A673 (cell line): ENCODE measurements at regions not wholly inside any gene's neighbourhood (a gene's known extent, or its start where the extent isn't known, plus 50 kb on each side); places are given as distances from the start of the nearest gene placed in this dataset.

ENCODE experiments used
- BruUV-seq: library from RNA; stranded (reverse); fragments of 400-500 nt; replicated peaks from 2 replicates; lab custom pipeline; 2021; lab: Mats Ljungman, UMichigan
- CTCF ChIA-PET: fragments of 300-600 bp; sonication (Branson Sonifier 250); formaldehyde crosslinking; loops from one replicate; lab custom pipeline; 2022; ENCODE audit warnings: antibody characterized with exemption; lab: Charles Lee
- POLR2A ChIA-PET: fragments of 300-600 bp; sonication (Branson Sonifier 250); formaldehyde crosslinking; loops from one replicate; lab custom pipeline; 2022; ENCODE audit warnings: antibody characterized with exemption; ENCODE audit not compliant: low non-redundant PET; lab: Charles Lee
- DNase-seq: peaks from one replicate; pipeline ENCODE4 v3.0.0-alpha.2; 2015; ENCODE audit warnings: low spot score
- H3K27ac ChIP-seq: fragments of 200-600 bp; sonication (generic); 2 replicates; pipeline ENCODE4 v1.5.1; 2016; ENCODE audit warnings: mixed run types, low read depth, mild to moderate bottlenecking, mixed read lengths, antibody characterized with exemption, low read length; ENCODE audit not compliant: poor library complexity, severe bottlenecking
- H3K27me3 ChIP-seq: fragments of 200-600 bp; sonication (generic); replicated peaks from 2 replicates; pipeline ENCODE4 v1.6.1; 2017; ENCODE audit warnings: mixed run types, low read depth, mild to moderate bottlenecking, mixed read lengths, antibody characterized with exemption, low read length; ENCODE audit not compliant: insufficient read depth, poor library complexity
- H3K36me3 ChIP-seq: fragments of 200-600 bp; sonication (generic); 2 replicates; pipeline ENCODE4 v1.6.1; 2016; ENCODE audit warnings: mixed run types, mild to moderate bottlenecking, mixed read lengths, antibody characterized with exemption, low read length; ENCODE audit not compliant: insufficient read depth, poor library complexity, severe bottlenecking
- H3K4me1 ChIP-seq: fragments of 200-600 bp; sonication (generic); 2 replicates; pipeline ENCODE4 v1.6.1; 2017; ENCODE audit warnings: mixed run types, mild to moderate bottlenecking, mixed read lengths, antibody characterized with exemption, low read length; ENCODE audit not compliant: insufficient read depth, poor library complexity, severe bottlenecking
- H3K4me3 ChIP-seq: fragments of 200-600 bp; sonication (generic); 2 replicates; pipeline ENCODE4 v1.5.1; 2016; ENCODE audit warnings: low read depth, mixed run types, mild to moderate bottlenecking, mixed read lengths, low read length; ENCODE audit not compliant: poor library complexity, severe bottlenecking
- H3K9me3 ChIP-seq: fragments of 200-600 bp; sonication (generic); 2 replicates; pipeline ENCODE4 v1.6.1; 2016; ENCODE audit warnings: mixed run types, low read depth, mild to moderate bottlenecking, mixed read lengths, antibody characterized with exemption, low read length; ENCODE audit not compliant: poor library complexity, severe bottlenecking
- CTCF ChIP-seq: fragments of 300-800, 200-600 bp; sonication (generic); conservative IDR thresholded peaks from 2 replicates; pipeline ENCODE4 v1.5.1; 2017; ENCODE audit warnings: low read depth, mild to moderate bottlenecking, antibody characterized with exemption, low read length, moderate library complexity, mixed read lengths
- EZH2 ChIP-seq: fragments of 200-600 bp; sonication (generic); IDR thresholded peaks from 2 replicates; pipeline ENCODE4 v1.6.1; 2017; ENCODE audit warnings: borderline replicate concordance, low read depth, mild to moderate bottlenecking, mixed read lengths, antibody characterized with exemption, low read length; ENCODE audit not compliant: poor library complexity, severe bottlenecking
- intact Hi-C: fragments of 100-400 bp; cut with micrococcal nuclease; formaldehyde crosslinking; loops from one replicate; pipeline ENCODE4 v1.10.0; 2022; ENCODE audit not compliant: unreplicated experiment

DNA sequence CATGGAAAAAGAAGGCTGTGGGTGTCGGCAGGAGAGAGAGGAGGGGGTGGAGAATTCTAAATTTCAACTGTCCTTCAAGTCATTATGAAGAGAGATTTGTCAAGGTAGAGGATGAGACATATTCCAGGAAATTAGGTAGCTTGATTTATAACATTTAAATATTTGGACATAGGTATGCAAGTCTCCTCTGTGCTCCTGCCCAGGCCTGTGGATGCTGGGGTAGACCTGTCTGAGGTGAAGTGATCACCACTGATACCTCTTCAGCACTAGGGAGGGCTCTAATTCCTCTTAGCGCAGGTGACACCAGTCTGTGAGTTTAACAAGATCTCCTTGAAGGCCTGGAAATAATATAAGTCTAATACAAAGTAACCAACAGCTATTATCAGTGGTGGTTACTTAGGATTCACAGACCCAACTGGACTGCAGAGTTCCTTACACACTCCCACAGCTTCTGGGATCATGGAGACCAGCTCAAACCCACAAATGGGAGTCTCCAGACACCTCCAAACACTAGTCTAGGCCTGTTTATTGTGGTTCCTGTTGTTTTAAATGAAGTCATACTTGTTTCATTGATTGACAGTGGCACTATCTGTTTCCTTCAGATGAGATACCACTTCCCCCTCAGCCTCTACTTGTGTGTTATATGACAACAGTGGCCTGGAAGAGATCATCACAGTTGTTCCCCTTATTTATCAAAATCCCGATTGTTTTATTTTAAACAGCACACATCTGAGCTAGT, 104.1 kb upstream of the ITPRID2 start:
- Histone ChIP-seq H3K9me3 (no peaks in the 10 kb centered on the region), H3K36me3 (no peaks in the 10 kb centered on the region), H3K27ac (no peak overlapping the region), H3K4me3 (no peak overlapping the region), H3K4me1 (peaks cover 40% of the 10 kb centered on the region), H3K27me3 (no peaks in the 10 kb centered on the region)
- BruUV-seq, result no TSS peak
- ChIA-PET CTCF (no interaction called here), POLR2A (no interaction called here)
- DNase-seq, result no peak
- TF ChIP-seq EZH2, result no peak
- TF ChIP-seq CTCF, result no peak
- intact Hi-C loops, result no loop called here

DNA sequence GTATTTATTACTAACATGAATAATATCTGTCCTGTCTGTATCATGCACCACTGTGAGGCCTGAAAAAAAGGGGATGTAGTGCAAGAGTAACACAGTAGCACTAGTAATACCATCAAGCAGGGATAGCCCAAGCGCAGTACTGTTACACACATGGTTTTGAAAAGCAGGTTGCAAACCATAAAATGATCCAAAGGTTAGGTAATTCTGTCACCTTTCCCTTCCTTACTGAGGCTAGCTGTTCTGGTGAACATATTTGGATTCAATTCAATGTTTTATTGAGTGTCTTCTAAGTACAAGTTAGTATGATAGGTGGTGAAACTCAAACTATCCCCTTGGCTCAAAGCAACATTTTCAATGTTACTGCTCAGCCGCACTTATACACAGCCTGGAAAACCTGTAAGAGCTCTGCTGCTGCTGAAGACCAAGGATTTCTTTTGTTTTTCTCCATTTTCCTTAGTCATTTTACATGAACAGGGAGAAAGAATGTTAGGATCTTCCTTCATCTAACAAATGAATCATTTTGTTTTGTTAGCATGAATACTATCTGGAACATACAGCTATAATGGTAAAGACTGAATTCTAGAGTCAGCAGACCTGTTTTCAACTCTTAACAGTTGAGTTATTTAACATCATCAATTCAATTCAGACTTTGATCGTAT, 102.5 kb upstream of the ITPRID2 start:
- DNase-seq, result no peak
- ChIA-PET POLR2A (no interaction called here), CTCF (no interaction called here)
- no peaks in the 10 kb centered on the region for H3K36me3 ChIP-seq
- H3K4me1 ChIP-seq, result peaks cover 26% of the 10 kb centered on the region
- peaks cover 7% of the 10 kb centered on the region for H3K9me3 ChIP-seq
- TF ChIP-seq CTCF (no peak), EZH2 (no peak)
- BruUV-seq, result no TSS peak
- no peaks in the 10 kb centered on the region for H3K27me3 ChIP-seq
- intact Hi-C loops, result no loop called here
- H3K4me3 ChIP-seq, result no peak overlapping the region
- no peak overlapping the region for H3K27ac ChIP-seq

DNA sequence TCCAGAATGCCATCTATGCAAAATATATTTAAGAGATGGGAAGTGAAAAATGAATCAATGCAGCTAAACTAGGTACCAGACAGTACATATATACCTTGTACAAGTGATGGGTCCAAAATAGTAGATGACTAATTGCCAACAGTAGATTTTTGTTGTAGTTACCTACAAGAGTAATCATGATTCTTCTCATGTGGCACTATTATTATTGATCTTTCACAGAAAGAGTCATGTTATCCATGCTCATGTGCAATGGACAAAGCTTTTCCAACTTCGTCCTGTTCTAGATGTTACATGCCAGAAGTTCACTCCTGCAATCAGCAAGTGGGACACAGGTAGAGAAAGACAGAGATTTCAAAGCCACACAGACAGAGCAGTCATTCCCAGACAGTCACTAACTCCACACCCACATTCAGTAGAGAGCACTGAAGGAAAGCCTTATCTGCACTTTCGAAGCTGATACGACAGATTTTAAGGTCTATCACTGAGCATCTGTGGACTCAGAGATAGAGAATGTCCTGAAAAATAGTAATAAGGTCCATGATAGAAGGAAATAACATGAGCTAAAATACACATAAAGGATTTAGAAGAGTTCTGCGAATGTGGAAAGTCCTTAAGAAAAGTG, 101.6 kb upstream of the ITPRID2 start:
- BruUV-seq, result no TSS peak
- no peak overlapping the region for H3K4me3 ChIP-seq
- peaks cover 19% of the 10 kb centered on the region for H3K4me1 ChIP-seq
- DNase-seq, result no peak
- H3K27ac ChIP-seq, result no peak overlapping the region
- ChIA-PET CTCF (interaction anchor here (0.5 to 0.6 kb wide), 2 partner anchors 74 to 164 kb away, joined by 3 read pairs; no protein-coding TSS in a partner anchor), POLR2A (interaction anchor here (1.2 kb wide), 1 partner anchor 11 kb away, joined by 3 read pairs; no protein-coding TSS in a partner anchor)
- no peaks in the 10 kb centered on the region for H3K36me3 ChIP-seq
- no peaks in the 10 kb centered on the region for H3K27me3 ChIP-seq
- H3K9me3 ChIP-seq, result peaks cover 7% of the 10 kb centered on the region
- no peak for TF ChIP-seq CTCF
- TF ChIP-seq EZH2, result no peak
- intact Hi-C loops, result no loop called here
